Bronchial epithelial cell (primary cell): ENCODE measurements at regions not wholly inside any gene's neighbourhood (a gene's known extent, or its start where the extent isn't known, plus 50 kb on each side); places are given as distances from the start of the nearest gene placed in this dataset.

ENCODE experiments used
- DNase-seq: peaks from one replicate; pipeline ENCODE4 v3.0.0-alpha.2; 2010; ENCODE audit warnings: low read depth
- FAIRE-seq: peaks from 2 replicates; lab custom pipeline; 2011; peaks lifted over from hg19 to GRCh38; lab: Jason Lieb, UNC
- H3K27me3 ChIP-seq: 2 replicates; pipeline ENCODE4 v1.5.1; 2011; ENCODE audit warnings: low read length; ENCODE audit not compliant: control insufficient read depth, insufficient read depth
- H3K36me3 ChIP-seq: 2 replicates; pipeline ENCODE4 v1.5.1; 2011; ENCODE audit warnings: low read length; ENCODE audit not compliant: control insufficient read depth, insufficient read depth
- H3K4me3 ChIP-seq: 2 replicates; pipeline ENCODE4 v1.5.1; 2011; ENCODE audit warnings: mild to moderate bottlenecking, low read depth, low read length, control low read depth
- CTCF ChIP-seq: IDR thresholded peaks from 2 replicates; pipeline ENCODE4 v1.5.1; 2011; ENCODE audit warnings: mild to moderate bottlenecking, moderate library complexity, low read length, control low read depth, inconsistent platforms; ENCODE audit not compliant: insufficient read depth, severe bottlenecking

- no peak for TF ChIP-seq CTCF
- no peak for FAIRE-seq
- no peak overlapping the region for H3K4me3 ChIP-seq
Observed at GRCh38 chr6:118748311-118749062, 97.1 kb upstream of the CEP85L start.

GRCh38 chr6:118746825-118747174 lies 95.4 kb upstream of the CEP85L start:
- DNase-seq: no peak
- no peak for TF ChIP-seq CTCF
- H3K4me3 ChIP-seq: no peak overlapping the region
- H3K27me3 ChIP-seq: no peaks in the 10 kb centered on the region
- H3K36me3 ChIP-seq: no peaks in the 10 kb centered on the region
- FAIRE-seq: no peak

More at GRCh38 chr6:118748311-118749062, 97.1 kb upstream of the CEP85L start:
- no peaks in the 10 kb centered on the region for H3K27me3 ChIP-seq
- no peaks in the 10 kb centered on the region for H3K36me3 ChIP-seq
- peak; percentile 40 for DNase-seq

GRCh38 chr6:118746145-118746824 lies 94.9 kb upstream of the CEP85L start:
- DNase-seq: no peak
- no peak for FAIRE-seq
- H3K27me3 ChIP-seq: no peaks in the 10 kb centered on the region
- no peak for TF ChIP-seq CTCF
- H3K36me3 ChIP-seq: no peaks in the 10 kb centered on the region
- H3K4me3 ChIP-seq: no peak overlapping the region

GRCh38 chr6:118745156-118745555 lies 93.8 kb upstream of the CEP85L start:
- TF ChIP-seq CTCF: no peak
- Histone ChIP-seq H3K36me3 (no peaks in the 10 kb centered on the region), H3K27me3 (no peaks in the 10 kb centered on the region), H3K4me3 (no peak overlapping the region)
- no peak for DNase-seq
- no peak for FAIRE-seq

- TF ChIP-seq CTCF: no peak
- Histone ChIP-seq H3K36me3 (no peaks in the 10 kb centered on the region), H3K27me3 (no peaks in the 10 kb centered on the region), H3K4me3 (no peak overlapping the region)
- FAIRE-seq (no peak), DNase-seq (no peak)
Observed at GRCh38 chr6:118744261-118744941, 93.0 kb upstream of the CEP85L start.
